Hypothalamus (tissue), 51 donors: ENCODE measurements at regions not wholly inside any gene's neighbourhood (a gene's known extent, or its start where the extent isn't known, plus 50 kb on each side); places are given as distances from the start of the nearest gene placed in this dataset.

Experiments
- DNase-seq, 51 donors: peaks; one replicate each; lab custom pipeline; 2025; lab: John Stamatoyannopoulos, UW

DNA sequence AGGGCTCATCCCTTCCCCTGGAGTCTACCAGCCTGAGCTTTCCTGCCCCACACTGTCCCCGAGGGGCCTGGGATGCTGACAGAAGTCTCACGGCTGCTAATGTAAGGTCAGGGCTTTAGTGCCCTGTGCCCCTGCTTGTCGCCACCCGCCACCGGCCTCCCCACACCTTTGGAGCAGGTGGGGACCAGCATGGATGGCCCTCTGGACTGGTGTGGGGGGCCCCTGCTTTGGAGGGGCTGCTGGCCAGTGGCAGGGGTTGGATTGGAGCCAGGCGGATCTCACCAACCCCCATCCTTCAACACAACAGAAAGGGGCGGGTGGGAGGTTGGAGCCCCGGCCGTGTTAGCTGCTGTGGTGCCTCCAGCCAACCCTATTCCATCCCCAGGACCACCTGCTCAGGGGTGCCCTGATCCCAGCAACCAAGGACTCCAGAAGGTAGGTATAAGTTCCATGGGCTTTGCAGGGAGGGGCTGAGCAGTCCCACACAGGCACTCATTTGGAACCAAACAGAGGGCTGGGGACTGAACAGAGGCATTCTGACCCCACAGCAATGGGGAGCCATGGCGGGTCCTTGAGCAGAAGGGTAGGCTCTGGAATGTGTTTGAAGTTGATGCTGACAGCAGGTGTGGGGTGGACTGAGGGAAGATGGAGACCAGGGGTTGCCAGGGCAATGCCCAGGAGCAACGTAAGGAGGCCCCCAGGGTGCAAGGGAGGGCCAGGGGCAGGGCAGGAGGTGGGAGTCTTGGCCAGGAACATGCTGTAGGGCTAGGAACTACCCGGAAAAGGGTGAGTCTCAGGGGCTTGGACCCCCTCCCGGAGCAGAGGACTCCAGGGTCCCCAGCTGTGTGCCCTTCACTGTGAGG, 145.1 kb upstream of the C14orf180 start:
- DNase-seq: no peak

GRCh38 chr14:104435147-104436046, 144.2 kb upstream of the C14orf180 start:
- DNase-seq: no peak

- peak in 7 of 51 donors; percentile 9 to 39 (median 21) for DNase-seq
Measured at GRCh38 chr14:104436047-104436591, 143.4 kb upstream of the C14orf180 start.

DNA sequence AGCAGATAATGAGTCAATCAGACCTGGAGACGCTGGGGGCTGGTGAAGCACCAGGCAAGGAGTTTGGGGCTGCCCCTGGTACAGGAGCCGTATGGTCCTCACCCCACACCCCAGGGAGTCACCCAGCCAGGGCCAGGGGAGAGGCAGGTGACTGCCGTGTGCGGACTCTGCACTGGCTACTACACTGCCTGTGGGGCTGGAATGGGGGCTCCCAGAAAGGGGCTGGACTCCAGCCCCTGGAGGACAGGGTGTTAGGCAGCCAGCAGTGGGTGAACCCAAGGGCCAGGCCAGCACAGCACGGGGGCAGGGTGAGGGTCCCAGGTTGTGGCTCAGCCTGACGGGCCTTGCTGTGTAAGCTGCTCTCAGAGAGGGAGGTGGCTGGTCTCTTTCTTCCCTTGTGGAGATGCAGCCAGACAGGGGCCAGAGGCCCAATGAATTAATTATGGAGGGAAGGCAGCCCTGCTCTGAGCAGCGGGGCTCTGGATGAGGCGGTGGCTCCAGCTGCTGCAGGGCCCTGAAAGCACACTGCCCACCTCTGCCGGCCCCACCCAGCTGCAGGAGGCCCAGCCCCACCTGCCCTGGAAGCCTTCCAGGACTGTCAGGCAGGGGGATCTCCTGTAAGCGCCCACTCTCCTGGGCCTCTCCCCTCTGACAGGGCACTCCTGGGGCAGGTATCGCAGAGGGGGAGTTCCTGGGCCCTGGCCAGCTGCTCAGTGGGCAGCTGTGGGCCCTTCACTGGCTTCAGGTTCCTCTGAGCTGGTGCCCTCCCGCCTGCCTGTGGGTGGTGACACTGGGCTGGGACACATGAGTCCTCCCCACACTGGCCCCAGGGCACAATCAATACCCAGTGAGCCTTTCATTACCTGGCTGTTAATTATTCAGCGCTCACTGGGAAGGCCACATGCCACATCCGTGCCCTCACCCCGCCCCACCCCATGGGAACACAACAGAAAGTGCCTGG, 142.5 kb upstream of the C14orf180 start:
- DNase-seq: no peak

DNA sequence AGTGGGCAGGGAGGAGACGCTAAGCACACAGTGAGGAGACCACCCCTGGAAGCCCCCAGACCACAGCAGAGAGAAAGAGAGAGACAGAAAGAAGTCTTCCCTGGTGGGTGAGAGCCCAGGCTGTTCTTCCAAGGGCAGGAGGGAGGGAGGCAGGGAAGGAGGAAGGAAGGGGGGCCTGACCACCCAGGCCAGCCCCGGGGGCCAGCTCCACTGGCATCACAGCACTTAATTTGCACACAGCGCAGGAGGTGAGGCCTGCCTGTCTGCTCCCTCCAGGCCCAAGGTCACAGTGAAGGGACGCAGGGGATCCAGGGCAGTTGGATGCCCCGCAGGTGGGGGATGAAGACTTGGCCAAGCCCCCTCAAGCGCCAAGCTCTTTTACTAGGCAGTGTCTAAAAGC, 141.9 kb upstream of the C14orf180 start:
- DNase-seq: no peak

- no peak for DNase-seq
Measured at GRCh38 chr14:104438166-104438887, 141.2 kb upstream of the C14orf180 start.

DNA sequence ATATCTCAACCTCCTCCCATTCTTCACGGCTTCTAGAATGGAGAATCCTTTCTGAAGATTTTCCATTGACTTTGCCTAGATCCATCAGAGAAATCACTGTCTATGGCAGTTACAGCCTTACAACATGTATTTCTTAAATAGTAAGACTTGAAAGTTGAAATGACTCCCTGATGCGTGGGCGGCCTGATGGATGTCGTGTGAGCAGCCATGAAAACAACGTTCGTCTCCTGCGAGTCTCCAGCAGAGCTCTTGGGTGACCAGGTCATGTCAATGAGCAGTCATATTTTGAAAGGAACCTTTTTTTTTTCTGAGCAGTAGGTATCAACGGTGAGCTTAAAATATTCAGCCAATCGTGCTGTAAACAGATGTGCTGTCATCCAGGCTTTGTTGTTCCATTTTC, 139.9 kb upstream of the C14orf180 start:
- DNase-seq: no peak

DNA sequence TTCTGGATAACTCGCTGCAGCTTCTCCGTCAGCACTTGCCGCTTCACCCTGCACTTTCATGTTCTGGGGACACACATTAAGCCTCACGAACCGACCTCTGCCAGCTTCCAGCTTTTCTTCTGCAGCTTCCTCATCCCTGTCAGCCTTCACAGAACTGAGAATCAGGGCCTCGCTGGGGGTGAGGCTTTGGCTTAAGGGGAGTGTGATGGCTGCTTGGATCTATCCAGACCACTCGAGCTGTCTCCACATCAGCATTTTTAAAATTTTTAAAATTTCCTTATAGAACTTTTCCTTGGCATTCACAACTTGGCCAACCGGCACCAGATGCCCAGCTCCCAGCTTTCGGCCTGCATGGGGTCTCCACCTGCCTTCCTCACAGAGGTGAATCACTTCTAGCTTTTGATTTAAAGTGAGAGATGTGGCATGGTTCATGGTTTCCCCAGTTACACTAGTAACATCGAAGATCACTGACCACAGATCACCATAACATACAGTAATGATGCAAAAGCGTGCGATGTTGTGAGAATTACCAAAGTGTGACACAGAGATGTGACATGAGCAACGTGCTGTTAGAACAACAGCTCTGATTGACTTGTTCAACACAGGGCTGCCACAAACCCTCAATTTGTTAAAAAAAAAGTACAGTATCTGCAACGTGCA, 139.1 kb upstream of the C14orf180 start:
- no peak for DNase-seq

DNA sequence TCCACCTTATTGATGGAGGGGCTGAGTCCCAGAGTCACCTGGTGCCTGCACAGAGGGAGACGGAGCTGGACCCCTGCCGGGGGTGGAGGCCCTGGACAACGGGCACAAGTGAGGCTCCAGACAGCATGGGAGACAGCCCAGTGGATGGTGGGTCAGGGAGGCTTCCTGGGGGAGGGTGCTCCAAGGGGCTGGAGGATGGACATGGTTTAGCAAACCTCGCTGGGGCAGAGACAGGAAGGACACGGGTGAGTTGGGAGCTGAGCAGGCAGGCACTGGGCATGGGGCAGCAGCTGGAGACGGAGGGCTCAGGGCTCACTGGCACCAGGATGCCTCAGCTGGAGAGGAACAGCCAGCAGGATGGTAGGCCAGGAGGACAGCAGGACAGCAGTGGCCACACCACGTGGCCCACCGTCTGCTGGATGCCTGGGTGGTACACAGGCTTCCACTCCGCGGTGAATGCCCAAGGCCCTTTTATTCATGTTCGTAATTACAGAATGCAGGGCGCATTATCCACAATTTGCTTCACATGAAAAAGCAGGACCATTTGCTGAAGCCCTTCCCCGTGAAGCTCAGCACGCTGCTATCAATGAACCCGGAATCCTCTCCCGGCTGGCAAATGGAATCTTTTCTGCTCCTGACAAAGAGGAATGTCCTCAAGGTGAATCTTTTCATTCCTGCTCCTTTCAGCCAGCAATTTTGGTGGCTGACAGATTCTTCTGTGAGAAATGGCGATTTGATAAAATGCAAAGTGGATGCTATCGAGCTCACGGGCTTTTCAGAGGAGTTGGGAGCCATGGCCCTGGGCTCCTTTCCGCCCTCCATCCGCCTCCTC, 138.1 kb upstream of the C14orf180 start:
- DNase-seq: no peak

DNA sequence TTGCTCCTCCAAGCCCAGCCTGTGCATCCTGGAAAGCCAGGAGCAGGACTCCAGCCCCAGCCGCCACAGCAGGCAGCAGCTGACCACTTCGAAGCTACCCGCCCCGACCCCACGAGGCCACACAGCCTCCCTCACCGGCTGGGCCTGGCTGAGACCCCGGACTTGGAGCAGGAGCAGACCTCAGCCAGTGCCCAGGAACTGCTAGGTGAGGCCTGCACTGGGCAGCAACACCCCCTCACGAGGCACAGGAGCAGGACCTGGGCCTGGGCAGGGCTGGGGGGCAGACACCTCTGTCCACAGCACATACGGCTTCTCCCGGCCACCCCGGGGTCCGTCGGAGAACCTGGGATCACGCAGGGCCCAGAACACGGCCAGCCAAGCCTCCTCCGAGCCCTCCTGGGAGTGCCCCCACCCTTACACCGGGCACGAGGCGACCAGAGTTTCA, 137.4 kb upstream of the C14orf180 start:
- no peak for DNase-seq

DNA sequence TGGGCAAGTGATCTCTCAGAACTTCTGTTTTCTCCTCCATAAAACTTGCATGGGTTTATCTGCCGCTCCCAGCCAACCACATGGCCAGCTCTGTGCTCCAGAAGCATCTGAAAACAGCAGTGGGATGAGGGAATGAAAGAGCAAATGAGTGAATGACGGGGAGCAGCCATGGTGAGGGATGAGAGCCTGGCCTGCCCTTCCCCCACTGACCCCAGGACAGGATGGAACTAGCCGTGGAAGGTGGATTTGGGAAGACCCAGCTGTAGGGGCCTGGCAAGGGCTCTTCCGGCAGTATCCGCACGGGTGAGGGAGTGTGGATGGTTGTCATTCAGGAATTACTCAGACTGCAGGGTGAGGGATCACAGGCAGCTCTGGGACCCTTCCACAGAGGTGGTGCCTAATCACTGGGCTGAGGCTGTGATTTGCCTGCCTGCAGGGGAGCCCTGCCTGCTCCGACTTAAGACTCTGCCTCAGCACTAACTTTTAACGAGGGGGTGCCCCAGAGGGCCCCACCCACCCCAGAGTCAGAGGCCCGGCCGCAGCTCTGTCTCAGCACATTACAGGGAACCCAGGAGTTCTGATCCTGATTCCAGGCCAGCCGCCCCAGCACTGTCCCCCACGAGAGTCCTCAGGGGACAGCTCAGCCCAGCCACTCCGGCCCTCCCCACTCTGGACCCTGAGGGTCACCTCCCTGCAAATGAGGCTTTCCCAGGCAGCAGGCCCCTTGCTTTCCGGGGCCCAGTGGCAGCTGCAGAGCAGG, 136.8 kb upstream of the C14orf180 start:
- DNase-seq: no peak

GRCh38 chr14:104443391-104444158, 136.0 kb upstream of the C14orf180 start:
- DNase-seq: no peak

- no peak for DNase-seq
Measured at GRCh38 chr14:104444159-104445030, 135.2 kb upstream of the C14orf180 start.

GRCh38 chr14:104445086-104445485, 134.5 kb upstream of the C14orf180 start:
- no peak for DNase-seq

DNA sequence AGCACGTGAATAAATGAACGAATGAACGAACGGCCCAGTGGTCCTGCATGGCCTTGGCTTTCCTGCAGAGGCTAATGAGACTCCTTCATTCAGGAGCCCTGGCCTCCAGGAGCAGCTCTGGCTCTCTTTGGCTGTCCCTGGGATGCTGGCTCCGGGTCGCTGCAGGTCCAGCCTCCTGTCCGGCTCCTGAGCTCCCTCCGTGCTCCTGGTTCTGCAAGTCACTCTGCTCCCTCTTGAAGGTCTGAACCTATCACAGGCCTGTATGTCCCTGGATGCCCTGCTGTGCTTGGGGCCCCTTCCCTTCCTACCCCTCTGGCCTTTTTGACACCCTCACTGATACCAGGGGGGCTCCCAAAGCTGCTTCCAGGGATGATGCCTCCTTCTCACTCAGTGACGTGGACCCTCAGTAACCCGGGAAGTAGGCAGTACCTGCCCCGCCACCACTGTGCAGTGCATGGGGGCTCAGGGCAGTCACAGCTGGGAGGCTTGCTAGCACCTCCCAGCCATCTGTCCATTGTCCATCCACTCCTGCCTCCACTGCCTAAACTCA, 133.7 kb upstream of the C14orf180 start:
- DNase-seq: no peak
